HG02943 (cell line): ENCODE measurements at regions not wholly inside any gene's neighbourhood (a gene's known extent, or its start where the extent isn't known, plus 50 kb on each side); places are given as distances from the start of the nearest gene placed in this dataset.

ENCODE experiments used
- ATAC-seq: cut with Tn5 transposase; IDR thresholded peaks from one replicate; pipeline ENCODE4 v1.9.1; 2021; ENCODE audit warnings: mild to moderate bottlenecking, low read depth, moderate library complexity; ENCODE audit not compliant: unreplicated experiment

- no peak for ATAC-seq
Observed at GRCh38 chr10:110430340-110431273, 67.1 kb upstream of the DUSP5 start.

GRCh38 chr10:110431659-110432058 is 66.0 kb upstream of the DUSP5 start:
- no peak for ATAC-seq

DNA sequence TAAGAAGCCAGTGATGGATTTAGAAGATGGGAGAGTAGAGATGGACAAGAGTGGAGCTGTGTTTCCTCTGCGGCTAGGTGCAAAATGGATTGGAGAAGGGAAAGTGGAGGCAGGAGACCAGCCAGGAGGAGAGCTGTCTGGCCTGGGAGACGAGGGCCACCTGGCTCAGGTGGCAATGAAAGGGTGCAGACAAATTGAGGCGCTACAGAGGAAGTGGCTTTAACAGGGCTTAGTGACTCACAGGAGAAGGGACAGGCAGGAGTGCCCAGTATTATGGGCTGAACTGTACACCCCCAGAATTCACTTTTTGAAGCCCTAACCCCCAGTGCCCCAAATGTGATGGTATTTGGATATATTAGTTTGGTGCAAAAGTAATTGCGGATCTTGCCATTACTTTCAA is 65.6 kb upstream of the DUSP5 start:
- no peak for ATAC-seq

- no peak for ATAC-seq
Observed at GRCh38 chr10:110432814-110433565, 64.7 kb upstream of the DUSP5 start.

DNA sequence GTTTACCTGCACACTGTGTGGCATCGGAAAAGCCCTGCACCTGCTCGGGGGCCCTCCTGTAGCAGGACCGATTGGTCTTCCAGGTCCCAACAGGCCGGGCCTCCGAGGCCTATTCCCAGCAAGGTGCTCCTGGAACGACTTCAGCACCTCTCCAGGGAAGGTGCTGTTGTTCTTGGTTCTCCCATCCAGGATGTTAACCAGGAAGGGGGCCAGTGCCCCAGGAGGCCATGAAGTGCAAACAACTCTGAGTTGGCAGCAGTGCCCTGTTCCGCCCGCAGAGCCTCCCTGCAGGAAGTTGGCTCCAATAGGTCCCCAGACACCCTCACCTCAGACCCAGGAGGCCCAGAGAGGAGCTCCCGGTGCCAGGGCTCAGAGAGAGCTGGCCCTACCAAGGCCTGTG is 64.0 kb upstream of the DUSP5 start:
- no peak for ATAC-seq

- ATAC-seq, result no peak
Observed at GRCh38 chr10:110434489-110435096, 63.1 kb upstream of the DUSP5 start.

- ATAC-seq, result no peak
Observed at GRCh38 chr10:110436554-110437350, 61.0 kb upstream of the DUSP5 start.

DNA sequence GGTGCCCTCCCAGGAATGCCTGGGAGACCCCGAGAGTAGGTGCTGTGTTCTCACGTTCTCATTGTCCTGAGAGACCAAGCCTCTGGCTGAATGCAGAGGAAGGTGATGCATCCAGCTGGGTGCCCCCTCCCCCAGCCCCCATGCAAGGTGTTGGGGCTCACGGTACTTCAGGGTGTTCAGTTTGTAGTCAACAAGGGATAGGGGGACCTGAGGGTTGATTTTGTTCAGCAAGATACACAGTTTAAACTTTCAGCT is 60.4 kb upstream of the DUSP5 start:
- ATAC-seq, result no peak

- no peak for ATAC-seq
Observed at GRCh38 chr10:110437761-110438341, 59.9 kb upstream of the DUSP5 start.

GRCh38 chr10:110442746-110443145 is 55.0 kb upstream of the DUSP5 start:
- ATAC-seq, result no peak

DNA sequence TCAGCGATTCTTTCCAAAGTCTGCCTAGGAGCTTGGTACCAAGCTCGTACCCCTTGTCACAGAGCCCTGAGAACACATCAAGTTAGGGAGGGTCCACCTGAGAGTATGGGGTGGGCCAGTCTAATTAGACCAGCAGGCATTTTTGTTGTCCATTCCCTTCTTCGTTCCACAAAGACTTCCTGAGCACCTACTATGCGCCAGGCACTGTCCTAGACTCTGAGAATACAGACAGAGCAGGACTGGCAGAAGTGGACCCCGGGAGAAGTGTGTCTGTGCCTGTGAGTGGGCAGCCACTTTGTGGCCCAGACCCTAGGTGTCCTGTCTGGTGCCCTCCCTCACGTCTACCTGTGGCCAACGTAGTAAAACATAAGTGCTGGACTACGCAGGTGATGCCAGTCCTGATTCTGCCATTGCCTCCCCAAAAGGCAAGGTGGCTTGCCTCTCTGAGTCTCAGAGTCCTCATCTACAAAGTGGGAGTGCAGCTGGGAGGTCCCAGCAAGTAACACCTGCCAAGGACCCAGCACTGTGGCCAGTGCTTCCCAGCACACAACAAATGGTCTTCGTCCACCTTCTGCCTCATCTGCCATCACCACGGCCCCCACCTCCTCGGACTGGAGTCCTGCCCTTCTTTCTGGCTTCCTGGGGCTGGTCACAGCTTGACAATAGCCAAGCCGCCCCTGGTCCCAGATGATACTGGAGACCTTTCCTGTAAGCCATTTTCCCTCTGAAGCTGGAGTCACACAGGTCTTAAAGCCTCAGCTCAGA is 54.3 kb upstream of the DUSP5 start:
- ATAC-seq, result no peak

GRCh38 chr10:110444004-110444337 is 53.7 kb upstream of the DUSP5 start:
- ATAC-seq, result no peak

DNA sequence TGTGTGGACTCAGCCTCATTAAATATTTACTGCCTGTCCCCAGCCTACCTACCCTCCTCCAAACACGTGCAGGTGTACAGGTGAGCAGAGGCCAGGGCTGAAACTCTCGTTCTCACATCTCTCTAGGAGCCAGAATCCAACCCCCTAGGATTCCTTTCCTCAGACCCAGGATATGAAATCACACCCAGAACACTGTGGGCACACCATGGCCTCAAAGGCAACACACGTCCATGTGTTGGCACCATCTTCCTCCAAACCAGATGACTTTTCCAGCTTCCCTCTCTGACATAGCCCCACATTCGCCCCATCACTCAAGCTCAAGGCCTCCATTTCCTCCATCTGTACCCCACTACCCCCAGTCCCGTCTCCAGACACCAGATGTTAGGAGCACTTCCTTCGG is 51.8 kb upstream of the DUSP5 start:
- ATAC-seq, result no peak

DNA sequence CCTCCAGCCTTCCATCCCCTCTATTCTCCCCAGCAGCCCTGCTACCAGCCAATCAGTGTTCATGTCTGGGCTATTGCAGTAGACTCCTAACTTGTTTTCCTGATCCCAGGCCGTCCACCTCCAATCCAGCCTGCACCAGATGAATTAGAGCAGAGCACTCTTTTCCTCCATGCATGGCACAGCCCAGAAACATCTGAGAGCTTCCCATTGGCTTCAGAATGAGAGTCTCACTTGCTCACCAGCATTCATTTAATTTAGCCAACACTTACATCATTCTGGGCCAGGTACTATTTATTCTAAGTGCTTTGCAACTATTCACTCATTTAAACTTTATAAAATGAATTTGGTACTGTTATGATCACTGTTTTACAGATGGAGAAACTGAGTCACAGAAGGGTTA is 51.4 kb upstream of the DUSP5 start:
- ATAC-seq, result no peak

DNA sequence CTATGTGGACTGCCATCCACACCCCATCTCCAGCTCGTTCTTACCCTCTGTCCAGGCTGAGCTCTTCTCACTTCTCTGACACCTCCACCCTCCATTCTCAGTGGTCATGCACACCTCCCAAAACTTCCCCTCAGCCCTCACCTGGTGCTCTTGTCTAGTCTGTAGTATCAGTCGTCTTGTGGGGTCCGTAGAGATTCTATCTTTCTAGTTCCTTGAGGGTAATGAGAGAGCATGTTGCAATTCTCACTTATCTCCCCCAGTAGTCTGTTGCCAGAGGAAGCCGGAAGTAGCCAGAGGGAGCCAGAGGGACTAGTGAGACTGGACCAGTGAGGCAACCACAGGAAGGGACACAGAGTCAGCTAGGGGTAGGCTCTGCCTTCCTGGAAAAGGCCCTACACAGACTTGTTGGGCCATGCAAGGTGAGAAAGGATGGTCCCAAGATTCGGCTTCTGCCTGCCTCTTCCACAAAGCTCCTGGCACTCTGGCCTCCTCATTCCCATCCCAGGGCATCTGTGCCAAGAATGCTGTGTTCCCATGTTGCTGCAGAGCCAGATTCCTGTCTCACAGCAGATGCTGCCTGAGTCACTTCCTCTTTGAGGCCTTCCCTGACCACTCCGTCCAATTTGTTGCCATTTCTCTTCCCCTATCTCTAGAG is 50.6 kb upstream of the DUSP5 start:
- ATAC-seq, result no peak

DNA sequence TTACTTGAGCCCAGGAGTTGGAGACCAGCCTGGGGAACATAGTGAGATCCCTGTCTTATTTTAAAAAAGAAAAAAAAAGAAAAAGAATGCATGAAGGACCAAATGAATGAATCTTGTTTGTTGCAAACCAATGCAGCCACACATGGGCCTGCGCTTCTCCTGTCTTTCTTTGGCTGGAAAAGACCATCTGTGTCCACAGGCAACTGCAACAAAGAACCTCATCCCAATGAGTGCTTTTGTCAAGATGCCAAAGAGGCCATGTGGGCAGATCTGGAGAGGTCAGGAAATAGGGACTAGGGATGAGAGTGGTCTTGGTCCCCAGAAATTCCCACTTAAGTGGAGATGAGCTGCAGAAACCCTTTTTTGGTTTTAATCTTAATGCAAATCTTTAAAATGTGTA is 49.8 kb upstream of the DUSP5 start:
- ATAC-seq, result no peak
